Activated naive CD4-positive, alpha-beta T cell treated with anti-CD3 and anti-CD28 coated beads, Interleukin-2, amount 10 ng/mL, durations not matched to agents 7 days and 5 days (primary cell): ENCODE measurements at regions not wholly inside any gene's neighbourhood (a gene's known extent, or its start where the extent isn't known, plus 50 kb on each side); places are given as distances from the start of the nearest gene placed in this dataset.

Experiments
- CTCF ChIA-PET: fragments of 350-600 bp; sonication (Branson Sonifier 250); formaldehyde crosslinking; loops from one replicate; lab custom pipeline; 2021; ENCODE audit warnings: antibody characterized with exemption; lab: Charles Lee
- DNase-seq: peaks from one replicate; pipeline ENCODE4 v3.0.0-alpha.2; 2020
- H3K27ac Mint-ChIP-seq: one replicate; pipeline ENCODE4 v1.8.0; 2021; ENCODE audit warnings: mild to moderate bottlenecking, moderate library complexity, mixed read lengths
- H3K27me3 Mint-ChIP-seq: one replicate; pipeline ENCODE4 v1.8.0; 2021; ENCODE audit warnings: mild to moderate bottlenecking, mixed read lengths
- H3K36me3 Mint-ChIP-seq: one replicate; pipeline ENCODE4 v1.8.0; 2021; ENCODE audit warnings: mixed read lengths
- H3K4me1 Mint-ChIP-seq: one replicate; pipeline ENCODE4 v1.8.0; 2021; ENCODE audit warnings: mixed read lengths
- H3K4me3 Mint-ChIP-seq: one replicate; pipeline ENCODE4 v1.8.0; 2021; ENCODE audit warnings: mild to moderate bottlenecking, moderate library complexity, mixed read lengths
- H3K9me3 Mint-ChIP-seq: one replicate; pipeline ENCODE4 v1.8.0; 2021; ENCODE audit warnings: mixed read lengths

- CTCF ChIA-PET: no interaction called here
- Mint-ChIP-seq H3K9me3 (peaks cover 5% of the 10 kb centered on the region), H3K27ac (no peak overlapping the region), H3K27me3 (no peaks in the 10 kb centered on the region), H3K4me1 (no peaks in the 10 kb centered on the region), H3K36me3 (no peaks in the 10 kb centered on the region), H3K4me3 (no peak overlapping the region)
- no peak for DNase-seq
Measured at GRCh38 chr2:146131785-146132184, 1611.9 kb upstream of the ZEB2 start.

GRCh38 chr2:146131048-146131447 is 1611.1 kb upstream of the ZEB2 start:
- Mint-ChIP-seq H3K36me3 (no peaks in the 10 kb centered on the region), H3K27ac (no peak overlapping the region), H3K27me3 (no peaks in the 10 kb centered on the region), H3K4me1 (no peaks in the 10 kb centered on the region), H3K4me3 (no peak overlapping the region), H3K9me3 (peaks cover 5% of the 10 kb centered on the region)
- CTCF ChIA-PET: no interaction called here
- no peak for DNase-seq

- no peaks in the 10 kb centered on the region for H3K4me1 Mint-ChIP-seq
- no peak overlapping the region for H3K4me3 Mint-ChIP-seq
- H3K36me3 Mint-ChIP-seq: no peaks in the 10 kb centered on the region
- H3K9me3 Mint-ChIP-seq: peaks cover 5% of the 10 kb centered on the region
- DNase-seq: no peak
- CTCF ChIA-PET: no interaction called here
- H3K27ac Mint-ChIP-seq: no peak overlapping the region
- H3K27me3 Mint-ChIP-seq: no peaks in the 10 kb centered on the region
Measured at GRCh38 chr2:146130290-146130689, 1610.4 kb upstream of the ZEB2 start.

GRCh38 chr2:146129231-146129630 is 1609.3 kb upstream of the ZEB2 start:
- H3K27me3 Mint-ChIP-seq: no peaks in the 10 kb centered on the region
- H3K4me3 Mint-ChIP-seq: no peak overlapping the region
- CTCF ChIA-PET: no interaction called here
- no peak overlapping the region for H3K27ac Mint-ChIP-seq
- H3K9me3 Mint-ChIP-seq: peaks cover 5% of the 10 kb centered on the region
- no peaks in the 10 kb centered on the region for H3K4me1 Mint-ChIP-seq
- H3K36me3 Mint-ChIP-seq: no peaks in the 10 kb centered on the region
- no peak for DNase-seq

GRCh38 chr2:146128216-146128615 is 1608.3 kb upstream of the ZEB2 start:
- H3K9me3 Mint-ChIP-seq: peaks cover 4% of the 10 kb centered on the region
- H3K36me3 Mint-ChIP-seq: no peaks in the 10 kb centered on the region
- no peaks in the 10 kb centered on the region for H3K4me1 Mint-ChIP-seq
- H3K27me3 Mint-ChIP-seq: no peaks in the 10 kb centered on the region
- no peak overlapping the region for H3K4me3 Mint-ChIP-seq
- H3K27ac Mint-ChIP-seq: no peak overlapping the region
- CTCF ChIA-PET: no interaction called here
- DNase-seq: no peak

GRCh38 chr2:146125551-146125950 is 1605.6 kb upstream of the ZEB2 start:
- CTCF ChIA-PET: no interaction called here
- H3K4me1 Mint-ChIP-seq: no peaks in the 10 kb centered on the region
- H3K4me3 Mint-ChIP-seq: no peak overlapping the region
- H3K27me3 Mint-ChIP-seq: no peaks in the 10 kb centered on the region
- no peaks in the 10 kb centered on the region for H3K36me3 Mint-ChIP-seq
- no peak for DNase-seq
- peaks cover 2% of the 10 kb centered on the region for H3K9me3 Mint-ChIP-seq
- H3K27ac Mint-ChIP-seq: no peak overlapping the region

- CTCF ChIA-PET: no interaction called here
- Mint-ChIP-seq H3K4me3 (no peak overlapping the region), H3K36me3 (no peaks in the 10 kb centered on the region), H3K27ac (no peak overlapping the region), H3K4me1 (no peaks in the 10 kb centered on the region), H3K27me3 (no peaks in the 10 kb centered on the region), H3K9me3 (peaks cover 2% of the 10 kb centered on the region)
- DNase-seq: no peak
Measured at GRCh38 chr2:146124741-146125140, 1604.8 kb upstream of the ZEB2 start.

- Mint-ChIP-seq H3K4me3 (no peak overlapping the region), H3K9me3 (peaks cover 2% of the 10 kb centered on the region), H3K36me3 (no peaks in the 10 kb centered on the region), H3K4me1 (no peaks in the 10 kb centered on the region), H3K27me3 (no peaks in the 10 kb centered on the region), H3K27ac (no peak overlapping the region)
- no peak for DNase-seq
- CTCF ChIA-PET: no interaction called here
Measured at GRCh38 chr2:146123714-146124113, 1603.8 kb upstream of the ZEB2 start.

GRCh38 chr2:146123256-146123655 is 1603.3 kb upstream of the ZEB2 start:
- H3K36me3 Mint-ChIP-seq: no peaks in the 10 kb centered on the region
- CTCF ChIA-PET: no interaction called here
- no peak overlapping the region for H3K4me3 Mint-ChIP-seq
- H3K9me3 Mint-ChIP-seq: peaks cover 2% of the 10 kb centered on the region
- DNase-seq: no peak
- no peak overlapping the region for H3K27ac Mint-ChIP-seq
- no peaks in the 10 kb centered on the region for H3K4me1 Mint-ChIP-seq
- H3K27me3 Mint-ChIP-seq: no peaks in the 10 kb centered on the region

- DNase-seq: no peak
- H3K4me1 Mint-ChIP-seq: no peaks in the 10 kb centered on the region
- no peak overlapping the region for H3K4me3 Mint-ChIP-seq
- CTCF ChIA-PET: no interaction called here
- no peaks in the 10 kb centered on the region for H3K27me3 Mint-ChIP-seq
- no peaks in the 10 kb centered on the region for H3K36me3 Mint-ChIP-seq
- H3K9me3 Mint-ChIP-seq: peaks cover 2% of the 10 kb centered on the region
- no peak overlapping the region for H3K27ac Mint-ChIP-seq
Measured at GRCh38 chr2:146119586-146119985, 1599.7 kb upstream of the ZEB2 start.

- no peaks in the 10 kb centered on the region for H3K36me3 Mint-ChIP-seq
- H3K9me3 Mint-ChIP-seq: no peaks in the 10 kb centered on the region
- no peak for DNase-seq
- H3K4me1 Mint-ChIP-seq: no peaks in the 10 kb centered on the region
- no peak overlapping the region for H3K4me3 Mint-ChIP-seq
- CTCF ChIA-PET: no interaction called here
- H3K27ac Mint-ChIP-seq: no peak overlapping the region
- H3K27me3 Mint-ChIP-seq: no peaks in the 10 kb centered on the region
Measured at GRCh38 chr2:146108993-146109392, 1589.1 kb upstream of the ZEB2 start.

- CTCF ChIA-PET: no interaction called here
- no peaks in the 10 kb centered on the region for H3K4me1 Mint-ChIP-seq
- no peaks in the 10 kb centered on the region for H3K27me3 Mint-ChIP-seq
- no peak for DNase-seq
- no peak overlapping the region for H3K4me3 Mint-ChIP-seq
- peaks cover 18% of the 10 kb centered on the region for H3K9me3 Mint-ChIP-seq
- H3K27ac Mint-ChIP-seq: no peak overlapping the region
- no peaks in the 10 kb centered on the region for H3K36me3 Mint-ChIP-seq
Measured at GRCh38 chr2:146094185-146094584, 1574.3 kb upstream of the ZEB2 start.

GRCh38 chr2:146081459-146081858 is 1561.5 kb upstream of the ZEB2 start:
- H3K36me3 Mint-ChIP-seq: no peaks in the 10 kb centered on the region
- H3K4me3 Mint-ChIP-seq: no peak overlapping the region
- no peak overlapping the region for H3K27ac Mint-ChIP-seq
- H3K9me3 Mint-ChIP-seq: peaks cover 2% of the 10 kb centered on the region
- CTCF ChIA-PET: no interaction called here
- H3K4me1 Mint-ChIP-seq: no peaks in the 10 kb centered on the region
- no peak for DNase-seq
- no peaks in the 10 kb centered on the region for H3K27me3 Mint-ChIP-seq

GRCh38 chr2:146080925-146081324 is 1561.0 kb upstream of the ZEB2 start:
- CTCF ChIA-PET: no interaction called here
- no peak overlapping the region for H3K4me3 Mint-ChIP-seq
- H3K27ac Mint-ChIP-seq: no peak overlapping the region
- H3K27me3 Mint-ChIP-seq: no peaks in the 10 kb centered on the region
- DNase-seq: no peak
- H3K36me3 Mint-ChIP-seq: no peaks in the 10 kb centered on the region
- H3K4me1 Mint-ChIP-seq: no peaks in the 10 kb centered on the region
- H3K9me3 Mint-ChIP-seq: peaks cover 2% of the 10 kb centered on the region

GRCh38 chr2:146079216-146079615 is 1559.3 kb upstream of the ZEB2 start:
- H3K4me1 Mint-ChIP-seq: no peaks in the 10 kb centered on the region
- no peaks in the 10 kb centered on the region for H3K36me3 Mint-ChIP-seq
- DNase-seq: no peak
- H3K27me3 Mint-ChIP-seq: no peaks in the 10 kb centered on the region
- CTCF ChIA-PET: no interaction called here
- peaks cover 3% of the 10 kb centered on the region for H3K9me3 Mint-ChIP-seq
- no peak overlapping the region for H3K27ac Mint-ChIP-seq
- H3K4me3 Mint-ChIP-seq: no peak overlapping the region

GRCh38 chr2:146077156-146077555 is 1557.2 kb upstream of the ZEB2 start:
- Mint-ChIP-seq H3K9me3 (peaks cover 5% of the 10 kb centered on the region), H3K27me3 (no peaks in the 10 kb centered on the region), H3K36me3 (no peaks in the 10 kb centered on the region), H3K4me1 (no peaks in the 10 kb centered on the region), H3K27ac (no peak overlapping the region), H3K4me3 (no peak overlapping the region)
- CTCF ChIA-PET: no interaction called here
- no peak for DNase-seq
